ENCODE measurements at regions not wholly inside any gene's neighbourhood (a gene's known extent, or its start where the extent isn't known, plus 50 kb on each side); places are given as distances from the start of the nearest gene placed in this dataset.

DNA sequence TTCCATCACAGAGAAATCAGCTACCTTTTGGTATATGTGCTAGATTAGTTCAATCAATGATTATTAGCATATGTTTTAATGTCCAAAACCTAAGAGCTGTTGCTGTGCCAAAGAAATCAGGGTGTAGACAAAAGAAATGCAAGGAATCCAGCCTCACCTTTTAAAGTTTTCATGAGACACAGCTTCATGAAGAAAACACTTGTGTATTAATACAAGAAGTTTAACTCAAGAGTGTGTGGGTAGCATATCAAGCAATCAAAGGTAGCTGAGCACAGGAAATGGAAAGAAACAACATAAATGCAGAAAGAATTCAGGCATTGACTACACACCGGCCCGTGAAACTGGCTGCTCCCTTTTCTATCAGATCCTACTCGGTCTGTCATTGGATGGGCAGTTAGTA, 76.0 kb upstream of the CAV2 start:
- TF ChIP-seq, protein P1, sequence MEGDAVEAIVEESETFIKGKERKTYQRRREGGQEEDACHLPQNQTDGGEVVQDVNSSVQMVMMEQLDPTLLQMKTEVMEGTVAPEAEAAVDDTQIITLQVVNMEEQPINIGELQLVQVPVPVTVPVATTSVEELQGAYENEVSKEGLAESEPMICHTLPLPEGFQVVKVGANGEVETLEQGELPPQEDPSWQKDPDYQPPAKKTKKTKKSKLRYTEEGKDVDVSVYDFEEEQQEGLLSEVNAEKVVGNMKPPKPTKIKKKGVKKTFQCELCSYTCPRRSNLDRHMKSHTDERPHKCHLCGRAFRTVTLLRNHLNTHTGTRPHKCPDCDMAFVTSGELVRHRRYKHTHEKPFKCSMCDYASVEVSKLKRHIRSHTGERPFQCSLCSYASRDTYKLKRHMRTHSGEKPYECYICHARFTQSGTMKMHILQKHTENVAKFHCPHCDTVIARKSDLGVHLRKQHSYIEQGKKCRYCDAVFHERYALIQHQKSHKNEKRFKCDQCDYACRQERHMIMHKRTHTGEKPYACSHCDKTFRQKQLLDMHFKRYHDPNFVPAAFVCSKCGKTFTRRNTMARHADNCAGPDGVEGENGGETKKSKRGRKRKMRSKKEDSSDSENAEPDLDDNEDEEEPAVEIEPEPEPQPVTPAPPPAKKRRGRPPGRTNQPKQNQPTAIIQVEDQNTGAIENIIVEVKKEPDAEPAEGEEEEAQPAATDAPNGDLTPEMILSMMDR (conservative IDR thresholded peaks at IDR 0.05; ENCODE audit: low read length), result no peak
- no peak for TF ChIP-seq EZH2phosphoT487 (IDR thresholded peaks at IDR 0.05; ENCODE audit: borderline replicate concordance, low read depth, low read length)

All from OCI-LY7 (cell line).